ENCODE measurements at regions not wholly inside any gene's neighbourhood (a gene's known extent, or its start where the extent isn't known, plus 50 kb on each side); places are given as distances from the start of the nearest gene placed in this dataset.

GRCh38 chr22:48748113-48748859 is 1079.4 kb downstream of the BRD1 start:
- H2AFZ ChIP-seq, result no peak overlapping the region
- Mint-ChIP-seq H3K36me3 (ENCODE audit: low read depth) (no peaks in the 10 kb centered on the region; the same call in 2 of the 3 replicates), H3K9me3 (no peaks in the 10 kb centered on the region), H3K27ac (no peak overlapping the region), H3K4me3 (no peak overlapping the region), H3K4me1 (no peaks in the 10 kb centered on the region), H3K27me3 (ENCODE audit: insufficient read depth, low read depth, poor library complexity) (peaks cover 5% of the 10 kb centered on the region)
- no peak overlapping the region for H3K4me3 ChIP-seq
- H4K20me1 ChIP-seq (replicated peaks; ENCODE audit: insufficient read depth), result no peaks in the 10 kb centered on the region
- TF ChIP-seq, protein P1, sequence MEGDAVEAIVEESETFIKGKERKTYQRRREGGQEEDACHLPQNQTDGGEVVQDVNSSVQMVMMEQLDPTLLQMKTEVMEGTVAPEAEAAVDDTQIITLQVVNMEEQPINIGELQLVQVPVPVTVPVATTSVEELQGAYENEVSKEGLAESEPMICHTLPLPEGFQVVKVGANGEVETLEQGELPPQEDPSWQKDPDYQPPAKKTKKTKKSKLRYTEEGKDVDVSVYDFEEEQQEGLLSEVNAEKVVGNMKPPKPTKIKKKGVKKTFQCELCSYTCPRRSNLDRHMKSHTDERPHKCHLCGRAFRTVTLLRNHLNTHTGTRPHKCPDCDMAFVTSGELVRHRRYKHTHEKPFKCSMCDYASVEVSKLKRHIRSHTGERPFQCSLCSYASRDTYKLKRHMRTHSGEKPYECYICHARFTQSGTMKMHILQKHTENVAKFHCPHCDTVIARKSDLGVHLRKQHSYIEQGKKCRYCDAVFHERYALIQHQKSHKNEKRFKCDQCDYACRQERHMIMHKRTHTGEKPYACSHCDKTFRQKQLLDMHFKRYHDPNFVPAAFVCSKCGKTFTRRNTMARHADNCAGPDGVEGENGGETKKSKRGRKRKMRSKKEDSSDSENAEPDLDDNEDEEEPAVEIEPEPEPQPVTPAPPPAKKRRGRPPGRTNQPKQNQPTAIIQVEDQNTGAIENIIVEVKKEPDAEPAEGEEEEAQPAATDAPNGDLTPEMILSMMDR (conservative IDR thresholded peaks at IDR 0.05; ENCODE audit: low read depth in 2 of 2), result no peak
- TF ChIP-seq, protein P2, sequence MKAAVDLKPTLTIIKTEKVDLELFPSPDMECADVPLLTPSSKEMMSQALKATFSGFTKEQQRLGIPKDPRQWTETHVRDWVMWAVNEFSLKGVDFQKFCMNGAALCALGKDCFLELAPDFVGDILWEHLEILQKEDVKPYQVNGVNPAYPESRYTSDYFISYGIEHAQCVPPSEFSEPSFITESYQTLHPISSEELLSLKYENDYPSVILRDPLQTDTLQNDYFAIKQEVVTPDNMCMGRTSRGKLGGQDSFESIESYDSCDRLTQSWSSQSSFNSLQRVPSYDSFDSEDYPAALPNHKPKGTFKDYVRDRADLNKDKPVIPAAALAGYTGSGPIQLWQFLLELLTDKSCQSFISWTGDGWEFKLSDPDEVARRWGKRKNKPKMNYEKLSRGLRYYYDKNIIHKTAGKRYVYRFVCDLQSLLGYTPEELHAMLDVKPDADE (IDR thresholded peaks at IDR 0.05), result no peak
- no peak for TF ChIP-seq EZH2phosphoT487 (IDR thresholded peaks at IDR 0.05; ENCODE audit: unreplicated experiment)
- no peak for TF ChIP-seq ZNF114 (CRISPR knock-in tag; IDR thresholded peaks at IDR 0.05)
- no peak for TF ChIP-seq JUNB (IDR thresholded peaks at IDR 0.05; ENCODE audit: unreplicated experiment)
- no peak for TF ChIP-seq EZH2 (IDR thresholded peaks at IDR 0.05; ENCODE audit: low read depth, unreplicated experiment)
- TF ChIP-seq REST (IDR thresholded peaks at IDR 0.05; ENCODE audit: unreplicated experiment), result no peak
- no peak for TF ChIP-seq NANOG (IDR thresholded peaks at IDR 0.05; ENCODE audit: borderline replicate concordance)
- TF ChIP-seq CREB1 (CRISPR knock-in tag; IDR thresholded peaks at IDR 0.05; ENCODE audit: low read depth), result no peak
- no peak for TF ChIP-seq POLR2AphosphoS5 (IDR thresholded peaks at IDR 0.05; ENCODE audit: low read depth)
- TF ChIP-seq STAT1 (IDR thresholded peaks at IDR 0.05; ENCODE audit: unreplicated experiment), result no peak
- no peaks in the 10 kb centered on the region for H3F3A ChIP-seq (replicated peaks; ENCODE audit: low read depth)
- H3K9me2 ChIP-seq (ENCODE audit: insufficient read depth), result no peaks in the 10 kb centered on the region
- no peak for DNase-seq (ENCODE audit: low spot score)
- H3K27ac ChIP-seq (ENCODE audit: low read depth), result no peak overlapping the region
- H3K36me3 ChIP-seq (ENCODE audit: insufficient read depth), result no peaks in the 10 kb centered on the region; the same call in 1 of the 2 replicates
- ATAC-seq, result no peak
- no peak overlapping the region for H3K4me2 ChIP-seq
- no peaks in the 10 kb centered on the region for H3K79me2 ChIP-seq (replicated peaks; ENCODE audit: insufficient read depth)
- no peaks in the 10 kb centered on the region for H3K4me1 ChIP-seq (ENCODE audit: insufficient read depth)
- no peaks in the 10 kb centered on the region for H3K27me3 ChIP-seq (ENCODE audit: insufficient read depth)

All from GM23338 (cell line).